CD4-positive, alpha-beta T cell (primary cell): ENCODE measurements at regions not wholly inside any gene's neighbourhood (a gene's known extent, or its start where the extent isn't known, plus 50 kb on each side); places are given as distances from the start of the nearest gene placed in this dataset.

Source experiments
- ATAC-seq: fragments of 200-7000 bp; cut with Tn5 transposase; one replicate; pipeline ENCODE4 v1.10.0; 2022; ENCODE audit warnings: mild to moderate bottlenecking; ENCODE audit not compliant: poor library complexity
- CTCF ChIA-PET: fragments of 350-600 bp; sonication (Branson Sonifier 250); formaldehyde crosslinking; loops from one replicate; lab custom pipeline; 2021; ENCODE audit warnings: antibody characterized with exemption, inconsistent platforms; lab: Charles Lee
- POLR2A ChIA-PET: fragments of 350-600 bp; sonication (Branson Sonifier 250); formaldehyde crosslinking; loops from one replicate; lab custom pipeline; 2021; ENCODE audit warnings: antibody characterized with exemption, inconsistent platforms; lab: Charles Lee
- DNase-seq, 14 experiments: peaks; one replicate each; pipeline ENCODE4 v3.0.0-alpha.2; 2013 to 2020; ENCODE audit warnings: mixed read lengths in 2 of 14
- H3K27ac ChIP-seq, 2 donors: one replicate each; pipeline versions ENCODE4 v1.5.1 to v1.7.0; 2013; ENCODE audit warnings: low read length in 2 of 2, low read depth in 1 of 2, mild to moderate bottlenecking in 1 of 2
- H3K27me3 ChIP-seq, 2 experiments: 1 replicate in 1 of 2; 2 replicates in 1 of 2; pipeline versions ENCODE4 v1.6.1 to v1.7.0; 2013; ENCODE audit warnings: low read length in 2 of 2, control low read depth in 1 of 2, mild to moderate bottlenecking in 1 of 2, moderate library complexity in 1 of 2; ENCODE audit not compliant: insufficient read depth in 2 of 2, control insufficient read depth in 1 of 2
- H3K36me3 ChIP-seq: one replicate; pipeline ENCODE4 v1.6.1; 2013; ENCODE audit warnings: low read length, control low read depth; ENCODE audit not compliant: insufficient read depth
- H3K4me1 ChIP-seq: one replicate; pipeline ENCODE4 v1.6.1; 2013; ENCODE audit warnings: low read length, control low read depth; ENCODE audit not compliant: insufficient read depth
- H3K4me3 ChIP-seq: one replicate; pipeline ENCODE4 v1.5.1; 2013; ENCODE audit warnings: mild to moderate bottlenecking, low read length, moderate library complexity
- H3K9me3 ChIP-seq, 2 experiments: 1 replicate in 1 of 2; 2 replicates in 1 of 2; pipeline versions ENCODE4 v1.6.1 to v1.7.0; 2013; ENCODE audit warnings: low read length in 2 of 2, mild to moderate bottlenecking in 2 of 2, control low read depth in 1 of 2, moderate library complexity in 1 of 2; ENCODE audit not compliant: control insufficient read depth in 1 of 2, insufficient read depth in 1 of 2
- H3K27ac Mint-ChIP-seq: one replicate; pipeline ENCODE4 v1.8.0; 2020; ENCODE audit warnings: mixed read lengths
- H3K27me3 Mint-ChIP-seq: one replicate; pipeline ENCODE4 v1.8.0; 2021; ENCODE audit warnings: mixed read lengths
- H3K36me3 Mint-ChIP-seq: one replicate; pipeline ENCODE4 v1.8.0; 2021; ENCODE audit warnings: low read depth, mixed read lengths
- H3K4me1 Mint-ChIP-seq: one replicate; pipeline ENCODE4 v1.8.0; 2021; ENCODE audit warnings: low read depth, mixed read lengths
- H3K4me3 Mint-ChIP-seq: one replicate; pipeline ENCODE4 v1.8.0; 2020; ENCODE audit warnings: mild to moderate bottlenecking, mixed read lengths
- H3K9me3 Mint-ChIP-seq: one replicate; pipeline ENCODE4 v1.8.0; 2020; ENCODE audit warnings: mixed read lengths
- intact Hi-C, 2 experiments: fragments of 100-400 bp; cut with DNase I in 1 of 2; cut with micrococcal nuclease in 1 of 2; formaldehyde crosslinking; loops; one replicate each; pipeline versions ENCODE4 v1.15.1 to v1.9.0; 2023 to 2025; cut with DNase I, micrococcal nuclease
- TF ChIP-seq, protein P1 (sequence below): fragments of 200-600 bp; IDR thresholded peaks from one replicate; pipeline ENCODE4 v1.8.0; 2022; ENCODE audit warnings: antibody characterized with exemption, mild to moderate bottlenecking

DNA sequence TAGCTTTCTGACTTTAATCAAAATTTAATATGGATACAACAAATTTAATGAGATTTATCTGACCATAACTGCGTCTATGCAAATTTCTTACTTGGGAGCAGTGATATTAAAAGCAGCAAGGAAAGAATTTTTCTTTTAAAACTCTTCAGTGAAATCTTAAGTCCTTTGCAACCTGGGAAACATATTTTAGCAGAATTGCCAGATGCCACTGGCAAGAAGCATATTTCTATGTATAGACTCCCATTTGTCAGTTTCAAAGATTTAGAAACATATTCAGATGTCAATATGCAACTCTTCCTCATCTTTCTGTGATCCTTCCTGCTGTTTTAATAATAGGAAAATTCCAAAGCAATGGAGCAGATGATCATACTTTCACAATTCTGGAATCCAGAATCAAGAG lies 911.3 kb downstream of the LUZP2 start:
- H3K9me3 ChIP-seq: no peaks in the 10 kb centered on the region
- no peak overlapping the region for H3K27ac Mint-ChIP-seq
- no peak overlapping the region for H3K4me3 Mint-ChIP-seq
- intact Hi-C loops: no loop called here
- ATAC-seq (no peak), DNase-seq (no peak)
- no peaks in the 10 kb centered on the region for H3K36me3 ChIP-seq
- H3K9me3 Mint-ChIP-seq: peaks cover 6% of the 10 kb centered on the region
- H3K4me1 ChIP-seq: no peaks in the 10 kb centered on the region
- ChIA-PET POLR2A (no interaction called here), CTCF (no interaction called here)
- no peaks in the 10 kb centered on the region for H3K4me1 Mint-ChIP-seq
- H3K36me3 Mint-ChIP-seq: no peaks in the 10 kb centered on the region
- no peak overlapping the region for H3K4me3 ChIP-seq
- TF ChIP-seq, protein P1, sequence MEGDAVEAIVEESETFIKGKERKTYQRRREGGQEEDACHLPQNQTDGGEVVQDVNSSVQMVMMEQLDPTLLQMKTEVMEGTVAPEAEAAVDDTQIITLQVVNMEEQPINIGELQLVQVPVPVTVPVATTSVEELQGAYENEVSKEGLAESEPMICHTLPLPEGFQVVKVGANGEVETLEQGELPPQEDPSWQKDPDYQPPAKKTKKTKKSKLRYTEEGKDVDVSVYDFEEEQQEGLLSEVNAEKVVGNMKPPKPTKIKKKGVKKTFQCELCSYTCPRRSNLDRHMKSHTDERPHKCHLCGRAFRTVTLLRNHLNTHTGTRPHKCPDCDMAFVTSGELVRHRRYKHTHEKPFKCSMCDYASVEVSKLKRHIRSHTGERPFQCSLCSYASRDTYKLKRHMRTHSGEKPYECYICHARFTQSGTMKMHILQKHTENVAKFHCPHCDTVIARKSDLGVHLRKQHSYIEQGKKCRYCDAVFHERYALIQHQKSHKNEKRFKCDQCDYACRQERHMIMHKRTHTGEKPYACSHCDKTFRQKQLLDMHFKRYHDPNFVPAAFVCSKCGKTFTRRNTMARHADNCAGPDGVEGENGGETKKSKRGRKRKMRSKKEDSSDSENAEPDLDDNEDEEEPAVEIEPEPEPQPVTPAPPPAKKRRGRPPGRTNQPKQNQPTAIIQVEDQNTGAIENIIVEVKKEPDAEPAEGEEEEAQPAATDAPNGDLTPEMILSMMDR: no peak
- no peak overlapping the region for H3K27ac ChIP-seq
- H3K27me3 Mint-ChIP-seq: no peaks in the 10 kb centered on the region
- H3K27me3 ChIP-seq: no peaks in the 10 kb centered on the region

DNA sequence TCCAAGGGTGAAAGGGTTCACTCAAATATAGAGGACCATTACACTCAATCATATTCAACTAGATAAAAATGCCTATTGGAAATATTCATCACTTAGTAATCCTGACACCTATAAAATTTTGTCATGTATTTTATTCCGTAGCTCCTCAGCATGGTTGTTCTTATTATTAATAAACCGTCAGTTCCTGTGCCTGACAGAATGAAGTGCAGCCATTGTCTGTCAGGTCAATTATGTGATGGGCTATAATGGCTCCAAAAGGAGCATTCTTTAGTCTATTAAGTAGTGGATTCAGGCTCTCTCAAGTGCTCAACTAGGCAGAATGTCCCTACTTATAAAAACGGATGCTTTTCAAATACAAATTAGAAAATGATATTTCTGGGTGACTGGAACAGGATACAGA lies 916.1 kb upstream of the ANO3 start:
- intact Hi-C loops: no loop called here
- Mint-ChIP-seq H3K4me1 (no peaks in the 10 kb centered on the region), H3K9me3 (peaks cover 7% of the 10 kb centered on the region), H3K36me3 (no peaks in the 10 kb centered on the region), H3K4me3 (no peak overlapping the region), H3K27ac (no peak overlapping the region), H3K27me3 (no peaks in the 10 kb centered on the region)
- Histone ChIP-seq H3K27me3 (no peaks in the 10 kb centered on the region), H3K4me3 (no peak overlapping the region), H3K4me1 (no peaks in the 10 kb centered on the region), H3K27ac (no peak overlapping the region), H3K36me3 (no peaks in the 10 kb centered on the region), H3K9me3 (peaks cover 0 to 4% of the 10 kb centered on the region in 2 experiments)
- POLR2A ChIA-PET: no interaction called here
- TF ChIP-seq, protein P1: no peak
- CTCF ChIA-PET: no interaction called here
- DNase-seq (no peak), ATAC-seq (no peak)

DNA sequence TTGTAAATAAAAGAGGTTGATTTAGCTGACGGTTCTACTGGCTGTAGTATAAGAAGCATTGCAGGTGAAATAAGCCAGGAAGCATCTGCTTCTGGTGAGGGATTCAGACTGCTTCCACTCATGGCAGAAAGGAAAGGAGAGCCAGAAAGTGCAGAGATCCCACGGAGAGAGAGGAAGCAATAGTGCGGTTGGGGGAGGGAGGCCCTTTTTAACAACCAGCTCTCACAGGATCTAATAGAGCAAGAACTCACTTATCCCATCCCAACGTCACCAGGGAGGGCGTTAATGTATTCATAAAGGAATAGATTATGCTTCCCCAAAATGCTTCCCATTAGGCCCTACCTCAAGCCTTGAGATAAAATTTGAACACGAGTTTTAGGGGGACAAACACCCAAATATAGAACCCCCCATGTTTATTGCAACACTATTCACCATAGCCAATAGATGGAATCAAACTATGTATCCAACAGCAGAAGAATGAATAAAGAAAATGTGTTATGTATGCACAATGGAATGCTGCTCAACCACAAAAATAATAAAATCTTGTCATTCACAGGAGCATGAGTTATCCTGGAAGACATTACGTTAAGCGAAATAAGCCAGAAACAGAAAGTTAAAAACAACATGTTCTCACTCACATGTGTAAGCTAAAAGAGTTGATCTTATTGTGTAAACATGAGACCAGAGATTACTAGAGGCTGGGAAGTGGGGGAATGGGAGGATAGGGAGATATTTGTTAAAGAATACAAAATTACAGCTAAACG lies 908.3 kb upstream of the ANO3 start:
- DNase-seq (no peak), ATAC-seq (no peak)
- ChIA-PET CTCF (no interaction called here), POLR2A (no interaction called here)
- H3K27me3 ChIP-seq: no peaks in the 10 kb centered on the region
- H3K27ac ChIP-seq: no peak overlapping the region
- no peaks in the 10 kb centered on the region for H3K4me1 ChIP-seq
- Mint-ChIP-seq H3K27ac (no peak overlapping the region), H3K4me1 (no peaks in the 10 kb centered on the region), H3K36me3 (no peaks in the 10 kb centered on the region), H3K27me3 (no peaks in the 10 kb centered on the region), H3K4me3 (no peak overlapping the region), H3K9me3 (peaks cover 7% of the 10 kb centered on the region)
- TF ChIP-seq, protein P1: no peak
- intact Hi-C loops: no loop called here
- H3K4me3 ChIP-seq: no peak overlapping the region
- no peaks in the 10 kb centered on the region for H3K9me3 ChIP-seq
- no peaks in the 10 kb centered on the region for H3K36me3 ChIP-seq
